GM12878 (cell line): ENCODE measurements at regions not wholly inside any gene's neighbourhood (a gene's known extent, or its start where the extent isn't known, plus 50 kb on each side); places are given as distances from the start of the nearest gene placed in this dataset.

ENCODE experiments used
- ATAC-seq: fragments of 200-7000 bp; cut with Tn5 transposase; 3 replicates; pipeline ENCODE4 v1.9.1; 2020; ENCODE audit warnings: mild to moderate bottlenecking, moderate library complexity
- BruUV-seq: library from RNA; stranded (reverse); fragments of 400-500 nt; replicated peaks from 2 replicates; lab custom pipeline; 2021; lab: Mats Ljungman, UMichigan
- CTCF ChIA-PET: fragments of 300-600 bp; sonication (Branson Sonifier 250); formaldehyde crosslinking; extraction: SDS; loops from one replicate; lab custom pipeline; 2021; ENCODE audit warnings: inconsistent platforms; lab: Yijun Ruan, JAX
- POLR2A ChIA-PET: fragments of 350-600 bp; formaldehyde crosslinking; extraction: SDS; loops from one replicate; lab custom pipeline; 2021; ENCODE audit warnings: inconsistent platforms; lab: Charles Lee
- RAD21 ChIA-PET: fragments of 300-600 bp; sonication (Branson Sonifier 250); formaldehyde crosslinking; loops from one replicate; lab custom pipeline; 2023; ENCODE audit warnings: antibody characterized with exemption; ENCODE audit not compliant: unreplicated experiment; lab: Charles Lee
- SMC1A ChIA-PET: fragments of 300-600 bp; sonication (Branson Sonifier 250); formaldehyde crosslinking; loops from one replicate; lab custom pipeline; 2023; ENCODE audit not compliant: unreplicated experiment, uncharacterized antibody; lab: Charles Lee
- DNase-seq: peaks from one replicate; pipeline ENCODE4 v3.0.0-alpha.2; 2011; ENCODE audit warnings: low read depth, low spot score
- FAIRE-seq: peaks from 3 replicates; lab custom pipeline; 2011; peaks lifted over from hg19 to GRCh38; lab: Jason Lieb, UNC
- H2AFZ ChIP-seq: 2 replicates; pipeline ENCODE4 v1.6.0; 2011; ENCODE audit warnings: low read depth, low read length, control low read depth; ENCODE audit not compliant: control insufficient read depth
- H3K27ac ChIP-seq: 2 replicates; pipeline ENCODE4 v1.5.1; 2011; ENCODE audit warnings: control low read depth; ENCODE audit not compliant: control insufficient read depth, insufficient read depth
- H3K27me3 ChIP-seq, 2 experiments: replicated peaks in 1 of 2; 2 replicates each; pipeline versions ENCODE4 v1.6.0 to v1.6.1; 2011; ENCODE audit warnings: low read length in 1 of 2; ENCODE audit not compliant: control insufficient read depth in 2 of 2, insufficient read depth in 2 of 2
- H3K36me3 ChIP-seq, 2 experiments: 2 replicates each; pipeline ENCODE4 v1.5.1; 2011; ENCODE audit warnings: low read length in 1 of 2; ENCODE audit not compliant: control insufficient read depth in 2 of 2, insufficient read depth in 2 of 2
- H3K4me1 ChIP-seq: 2 replicates; pipeline ENCODE4 v1.6.1; 2011; ENCODE audit warnings: mild to moderate bottlenecking, low read length, moderate library complexity, mixed read lengths; ENCODE audit not compliant: control insufficient read depth, insufficient read depth
- H3K4me2 ChIP-seq: 2 replicates; pipeline ENCODE4 v1.6.0; 2011; ENCODE audit warnings: control low read depth; ENCODE audit not compliant: control insufficient read depth, insufficient read depth
- H3K4me3 ChIP-seq: fragments of 200-600 bp; sonication (generic); 2 replicates; pipeline ENCODE4 v1.5.1; 2016
- H3K79me2 ChIP-seq: 2 replicates; pipeline ENCODE4 v1.6.0; 2011; ENCODE audit warnings: low read length; ENCODE audit not compliant: control insufficient read depth, insufficient read depth
- H3K9ac ChIP-seq: 2 replicates; pipeline ENCODE4 v1.8.0; 2011; ENCODE audit warnings: low read length, control low read depth, mixed read lengths; ENCODE audit not compliant: control insufficient read depth, insufficient read depth
- H3K9me3 ChIP-seq: replicated peaks from 3 replicates; pipeline ENCODE4 v1.5.1; 2011; ENCODE audit warnings: mild to moderate bottlenecking, low read length; ENCODE audit not compliant: control insufficient read depth, insufficient read depth
- H4K20me1 ChIP-seq: 2 replicates; pipeline ENCODE4 v1.6.0; 2011; ENCODE audit not compliant: control insufficient read depth, insufficient read depth
- BACH1 ChIP-seq: fragments of 450-650 bp; IDR thresholded peaks from 2 replicates; pipeline ENCODE4 v1.6.1; 2017; ENCODE audit warnings: mild to moderate bottlenecking, borderline replicate concordance
- CHD1 ChIP-seq: IDR thresholded peaks from 2 replicates; pipeline ENCODE4 v1.6.1; 2012; ENCODE audit warnings: low read depth, low read length, improper control_type of control experiment
- E2F8 ChIP-seq: fragments of 450-650 bp; IDR thresholded peaks from 2 replicates; pipeline ENCODE4 v1.6.1; 2018; ENCODE audit warnings: mild to moderate bottlenecking, low read depth, moderate library complexity; ENCODE audit not compliant: partially characterized antibody
- HCFC1 ChIP-seq: fragments of 150-350 bp; IDR thresholded peaks from 2 replicates; pipeline ENCODE4 v1.6.1; 2014; ENCODE audit warnings: low read length
- HDGF ChIP-seq: fragments of 450-650 bp; IDR thresholded peaks from 2 replicates; pipeline ENCODE4 v1.6.1; 2016; ENCODE audit warnings: antibody characterized with exemption
- MEF2A ChIP-seq: IDR thresholded peaks from 2 replicates; pipeline ENCODE4 v1.6.1; 2011; ENCODE audit warnings: low read depth, mild to moderate bottlenecking, low read length, moderate library complexity; ENCODE audit not compliant: insufficient read depth
- NBN ChIP-seq: fragments of 450-650 bp; IDR thresholded peaks from 2 replicates; pipeline ENCODE4 v1.6.1; 2016
- NFIC ChIP-seq: IDR thresholded peaks from 2 replicates; pipeline ENCODE4 v1.6.1; 2012; ENCODE audit warnings: low read depth, mild to moderate bottlenecking, inconsistent platforms, low read length, moderate library complexity
- NKRF ChIP-seq: fragments of 450-650 bp; conservative IDR thresholded peaks from 2 replicates; pipeline ENCODE4 v1.6.1; 2017; ENCODE audit warnings: mild to moderate bottlenecking, moderate library complexity
- NR2C2 ChIP-seq: IDR thresholded peaks from 2 replicates; pipeline ENCODE4 v1.6.1; 2011; ENCODE audit warnings: borderline replicate concordance, low read depth; ENCODE audit not compliant: control insufficient read depth, insufficient read length
- POU2F2 ChIP-seq: IDR thresholded peaks from 3 replicates; pipeline ENCODE4 v1.6.1; 2011; ENCODE audit warnings: low read depth, mild to moderate bottlenecking, low read length, borderline replicate concordance
- SIN3A ChIP-seq: IDR thresholded peaks from 2 replicates; pipeline ENCODE4 v1.6.1; 2012; ENCODE audit warnings: low read depth, low read length, improper control_type of control experiment
- SMARCA5 ChIP-seq: fragments of 450-650 bp; IDR thresholded peaks from 2 replicates; pipeline ENCODE4 v1.6.1; 2017; ENCODE audit warnings: mild to moderate bottlenecking
- TCF12 ChIP-seq: IDR thresholded peaks from 2 replicates; pipeline ENCODE4 v1.6.1; 2011; ENCODE audit warnings: low read depth, mild to moderate bottlenecking, low read length
- ZNF24 ChIP-seq: fragments of 450-650 bp; IDR thresholded peaks from 2 replicates; pipeline ENCODE4 v1.6.1; 2017; ENCODE audit warnings: antibody characterized with exemption, mild to moderate bottlenecking
- WGBS: methylation state at CpG from one replicate; pipeline ENCODE4 v1.1.6; 2016; ENCODE audit warnings: low lambda C conversion rate; ENCODE audit not compliant: insufficient replicate concordance, insufficient coverage; ENCODE audit errors: missing lambda C conversion rate; 5-methylcytosine and 5-hydroxymethylcytosine counted together
- in situ Hi-C: fragments of 300-500 bp; cut with MboI; formaldehyde crosslinking; loops from 9 replicates; pipeline ENCODE4 v1.14.3; 2018; ENCODE audit warnings: mixed read lengths
- intact Hi-C: fragments of 100-400 bp; cut with micrococcal nuclease; formaldehyde crosslinking; loops from one replicate; pipeline ENCODE4 v1.14.2; 2022; ENCODE audit not compliant: unreplicated experiment

DNA sequence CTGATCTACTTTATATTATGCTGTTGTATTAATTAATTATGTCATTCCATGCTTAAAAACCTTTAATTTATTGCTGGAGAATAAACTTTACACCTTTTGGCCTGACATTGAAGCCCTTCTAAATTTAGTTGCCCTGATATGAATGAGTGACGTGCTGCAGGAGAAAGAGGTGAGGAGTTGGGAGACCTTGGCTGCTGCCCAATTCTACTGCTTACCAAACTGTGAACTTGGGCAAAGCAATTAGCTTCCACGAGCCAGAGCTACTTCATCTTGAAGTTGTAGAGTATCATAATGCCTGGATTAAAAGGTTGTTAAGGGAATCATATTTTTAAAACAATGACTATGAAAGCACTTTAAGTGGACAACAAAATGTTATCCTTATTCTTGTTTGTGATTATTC, 126.8 kb upstream of the DEPDC1 start:
- ChIA-PET SMC1A (interaction anchor here (0.6 kb wide), 1 partner anchor 43 kb away, joined by 4 read pairs; no protein-coding TSS in a partner anchor), RAD21 (no interaction called here), CTCF (no interaction called here), POLR2A (interaction anchor here (0.6 kb wide), 1 partner anchor 307 kb away, joined by 7 read pairs; no protein-coding TSS in a partner anchor)
- ATAC-seq (no peak), FAIRE-seq (no peak), DNase-seq (no peak)
- Histone ChIP-seq H3K27me3 (no peaks in the 10 kb centered on the region), H3K9me3 (no peaks in the 10 kb centered on the region), H3K79me2 (no peaks in the 10 kb centered on the region), H3K4me1 (no peaks in the 10 kb centered on the region), H4K20me1 (no peaks in the 10 kb centered on the region), H3K9ac (no peak overlapping the region), H3K27ac (no peak overlapping the region), H2AFZ (no peak overlapping the region), H3K36me3 (no peaks in the 10 kb centered on the region), H3K4me2 (no peak overlapping the region), H3K4me3 (no peak overlapping the region)
- in situ Hi-C loops = loop anchor here (25.0 kb wide), 1 partner anchor 1114 kb away; no protein-coding TSS in a partner anchor
- intact Hi-C loops = no loop called here
- 3% methylated on average over 2 of the region's 2 CpGs for WGBS
- TF ChIP-seq SMARCA5 (no peak), HDGF (no peak), TCF12 (no peak), NFIC (no peak), POU2F2 (no peak), NBN (no peak), HCFC1 (no peak)
- no TSS peak for BruUV-seq

DNA sequence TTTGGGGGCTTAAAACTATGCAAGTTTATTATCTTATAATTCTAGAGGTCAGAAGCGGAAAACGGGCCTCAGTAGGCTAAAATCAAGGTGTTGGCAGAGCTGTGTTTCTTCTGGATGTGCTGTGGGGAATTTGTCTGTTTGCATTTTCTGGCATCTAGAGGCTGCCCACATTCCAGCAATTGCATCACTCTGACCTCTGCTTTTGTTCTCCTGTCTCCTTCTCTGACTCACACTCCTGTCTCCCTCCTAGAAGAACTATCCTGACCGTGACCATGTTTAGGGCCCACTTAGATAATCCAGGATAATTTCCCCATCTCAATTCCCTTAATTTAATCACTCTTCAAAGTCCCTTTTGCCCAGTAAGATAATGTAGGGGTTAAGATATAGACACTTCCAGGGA, 127.4 kb upstream of the DEPDC1 start:
- Histone ChIP-seq H2AFZ (no peak overlapping the region), H3K4me2 (no peak overlapping the region), H3K9me3 (no peaks in the 10 kb centered on the region), H4K20me1 (no peaks in the 10 kb centered on the region), H3K79me2 (no peaks in the 10 kb centered on the region), H3K36me3 (no peaks in the 10 kb centered on the region), H3K4me3 (no peak overlapping the region), H3K27ac (no peak overlapping the region), H3K27me3 (no peaks in the 10 kb centered on the region), H3K4me1 (no peaks in the 10 kb centered on the region), H3K9ac (no peak overlapping the region)
- ATAC-seq (no peak), DNase-seq (no peak), FAIRE-seq (no peak)
- intact Hi-C loops = no loop called here
- ChIA-PET POLR2A (interaction anchor here (0.6 kb wide), 1 partner anchor 307 kb away, joined by 7 read pairs; no protein-coding TSS in a partner anchor), CTCF (interaction anchor here (1.2 kb wide), 1 partner anchor 164 kb away, joined by 3 read pairs; no protein-coding TSS in a partner anchor), SMC1A (interaction anchor here (0.6 to 1.2 kb wide), 2 partner anchors 25 to 42 kb away, joined by 3 to 4 read pairs; no protein-coding TSS in a partner anchor), RAD21 (no interaction called here)
- in situ Hi-C loops = loop anchor here (25.0 kb wide), 1 partner anchor 1113 kb away; no protein-coding TSS in a partner anchor
- WGBS = 48% methylated on average over 3 of the region's 3 CpGs
- BruUV-seq = no TSS peak
- TF ChIP-seq MEF2A (no peak), NKRF (no peak), E2F8 (no peak), ZNF24 (no peak), CHD1 (no peak), BACH1 (no peak), SIN3A (no peak), NR2C2 (no peak)
